GM12878 (cell line): ENCODE measurements at regions not wholly inside any gene's neighbourhood (a gene's known extent, or its start where the extent isn't known, plus 50 kb on each side); places are given as distances from the start of the nearest gene placed in this dataset.
"Not testable (repeated sequence)": the region's sequence is repeated elsewhere in the genome, so short reads cannot be mapped to it uniquely, and the experiment has no call there.

Experiments
- ATAC-seq: fragments of 200-7000 bp; cut with Tn5 transposase; 3 replicates; pipeline ENCODE4 v1.9.1; 2020; ENCODE audit warnings: mild to moderate bottlenecking, moderate library complexity
- BruUV-seq: library from RNA; stranded (reverse); fragments of 400-500 nt; replicated peaks from 2 replicates; lab custom pipeline; 2021; lab: Mats Ljungman, UMichigan
- CTCF ChIA-PET: fragments of 300-600 bp; sonication (Branson Sonifier 250); formaldehyde crosslinking; extraction: SDS; loops from one replicate; lab custom pipeline; 2021; ENCODE audit warnings: inconsistent platforms; lab: Yijun Ruan, JAX
- POLR2A ChIA-PET: fragments of 350-600 bp; formaldehyde crosslinking; extraction: SDS; loops from one replicate; lab custom pipeline; 2021; ENCODE audit warnings: inconsistent platforms; lab: Charles Lee
- RAD21 ChIA-PET: fragments of 300-600 bp; sonication (Branson Sonifier 250); formaldehyde crosslinking; loops from one replicate; lab custom pipeline; 2023; ENCODE audit warnings: antibody characterized with exemption; ENCODE audit not compliant: unreplicated experiment; lab: Charles Lee
- SMC1A ChIA-PET: fragments of 300-600 bp; sonication (Branson Sonifier 250); formaldehyde crosslinking; loops from one replicate; lab custom pipeline; 2023; ENCODE audit not compliant: unreplicated experiment, uncharacterized antibody; lab: Charles Lee
- DNase-seq: peaks from one replicate; pipeline ENCODE4 v3.0.0-alpha.2; 2011; ENCODE audit warnings: low read depth, low spot score
- FAIRE-seq: peaks from 3 replicates; lab custom pipeline; 2011; peaks lifted over from hg19 to GRCh38; lab: Jason Lieb, UNC
- H2AFZ ChIP-seq: 2 replicates; pipeline ENCODE4 v1.6.0; 2011; ENCODE audit warnings: low read depth, low read length, control low read depth; ENCODE audit not compliant: control insufficient read depth
- H3K27ac ChIP-seq: 2 replicates; pipeline ENCODE4 v1.5.1; 2011; ENCODE audit warnings: control low read depth; ENCODE audit not compliant: control insufficient read depth, insufficient read depth
- H3K27me3 ChIP-seq, 2 experiments: replicated peaks in 1 of 2; 2 replicates each; pipeline versions ENCODE4 v1.6.0 to v1.6.1; 2011; ENCODE audit warnings: low read length in 1 of 2; ENCODE audit not compliant: control insufficient read depth in 2 of 2, insufficient read depth in 2 of 2
- H3K36me3 ChIP-seq, 2 experiments: 2 replicates each; pipeline ENCODE4 v1.5.1; 2011; ENCODE audit warnings: low read length in 1 of 2; ENCODE audit not compliant: control insufficient read depth in 2 of 2, insufficient read depth in 2 of 2
- H3K4me1 ChIP-seq: 2 replicates; pipeline ENCODE4 v1.6.1; 2011; ENCODE audit warnings: mild to moderate bottlenecking, low read length, moderate library complexity, mixed read lengths; ENCODE audit not compliant: control insufficient read depth, insufficient read depth
- H3K4me2 ChIP-seq: 2 replicates; pipeline ENCODE4 v1.6.0; 2011; ENCODE audit warnings: control low read depth; ENCODE audit not compliant: control insufficient read depth, insufficient read depth
- H3K4me3 ChIP-seq: fragments of 200-600 bp; sonication (generic); 2 replicates; pipeline ENCODE4 v1.5.1; 2016
- H3K79me2 ChIP-seq: 2 replicates; pipeline ENCODE4 v1.6.0; 2011; ENCODE audit warnings: low read length; ENCODE audit not compliant: control insufficient read depth, insufficient read depth
- H3K9ac ChIP-seq: 2 replicates; pipeline ENCODE4 v1.8.0; 2011; ENCODE audit warnings: low read length, control low read depth, mixed read lengths; ENCODE audit not compliant: control insufficient read depth, insufficient read depth
- H3K9me3 ChIP-seq: replicated peaks from 3 replicates; pipeline ENCODE4 v1.5.1; 2011; ENCODE audit warnings: mild to moderate bottlenecking, low read length; ENCODE audit not compliant: control insufficient read depth, insufficient read depth
- H4K20me1 ChIP-seq: 2 replicates; pipeline ENCODE4 v1.6.0; 2011; ENCODE audit not compliant: control insufficient read depth, insufficient read depth
- ATF7 ChIP-seq: fragments of 450-650 bp; IDR thresholded peaks from 2 replicates; pipeline ENCODE4 v1.6.1; 2016; ENCODE audit warnings: low read depth, mild to moderate bottlenecking
- BACH1 ChIP-seq: fragments of 450-650 bp; IDR thresholded peaks from 2 replicates; pipeline ENCODE4 v1.6.1; 2017; ENCODE audit warnings: mild to moderate bottlenecking, borderline replicate concordance
- EED ChIP-seq: sonication (generic); IDR thresholded peaks from 2 replicates; pipeline ENCODE4 v1.6.1; 2016; ENCODE audit warnings: antibody characterized with exemption, low read depth
- ETV6 ChIP-seq, 2 experiments: fragments of 450-650 bp in 1 of 2; IDR thresholded peaks in 1 of 2; conservative IDR thresholded peaks in 1 of 2; 2 replicates each; pipeline ENCODE4 v1.6.1; 2014; ENCODE audit warnings: antibody characterized with exemption in 1 of 2, borderline replicate concordance in 1 of 2, low read depth in 1 of 2, mild to moderate bottlenecking in 1 of 2, moderate library complexity in 1 of 2
- HDAC2 ChIP-seq: fragments of 200-600 bp; sonication (generic); IDR thresholded peaks from 2 replicates; pipeline ENCODE4 v1.6.1; 2017
- HDGF ChIP-seq: fragments of 450-650 bp; IDR thresholded peaks from 2 replicates; pipeline ENCODE4 v1.6.1; 2016; ENCODE audit warnings: antibody characterized with exemption
- JUNB ChIP-seq: IDR thresholded peaks from 2 replicates; pipeline ENCODE4 v1.6.1; 2016; ENCODE audit warnings: antibody characterized with exemption, mild to moderate bottlenecking
- JUND ChIP-seq: IDR thresholded peaks from 2 replicates; pipeline ENCODE4 v1.6.1; 2012; ENCODE audit warnings: low read depth, mild to moderate bottlenecking, low read length, improper control_type of control experiment, moderate library complexity
- KAT2A ChIP-seq: conservative IDR thresholded peaks from 2 replicates; pipeline ENCODE4 v1.6.1; 2011; ENCODE audit warnings: low read depth, low read length; ENCODE audit not compliant: control insufficient read depth
- MTA2 ChIP-seq: fragments of 450-650 bp; IDR thresholded peaks from 2 replicates; pipeline ENCODE4 v1.6.1; 2016; ENCODE audit warnings: low read depth, mild to moderate bottlenecking, moderate library complexity
- POLR2AphosphoS2 ChIP-seq: IDR thresholded peaks from 2 replicates; pipeline ENCODE4 v1.6.1; 2011; ENCODE audit warnings: low read depth, mild to moderate bottlenecking, low read length, improper control_type of control experiment, moderate library complexity
- TAF1 ChIP-seq: IDR thresholded peaks from 2 replicates; pipeline ENCODE4 v1.6.1; 2011; ENCODE audit warnings: mild to moderate bottlenecking, low read depth, low read length, borderline replicate concordance
- WRNIP1 ChIP-seq: IDR thresholded peaks from 2 replicates; pipeline ENCODE4 v1.6.1; 2011; ENCODE audit warnings: low read depth, low read length, improper control_type of control experiment, borderline replicate concordance
- YY1 ChIP-seq: IDR thresholded peaks from 2 replicates; pipeline ENCODE4 v1.6.1; 2011; ENCODE audit warnings: low read depth, mild to moderate bottlenecking, low read length
- ZNF207 ChIP-seq: fragments of 450-650 bp; IDR thresholded peaks from 2 replicates; pipeline ENCODE4 v1.6.1; 2014; ENCODE audit warnings: antibody characterized with exemption, mild to moderate bottlenecking, borderline replicate concordance
- WGBS: methylation state at CpG from one replicate; pipeline ENCODE4 v1.1.6; 2016; ENCODE audit warnings: low lambda C conversion rate; ENCODE audit not compliant: insufficient replicate concordance, insufficient coverage; ENCODE audit errors: missing lambda C conversion rate; 5-methylcytosine and 5-hydroxymethylcytosine counted together
- in situ Hi-C: fragments of 300-500 bp; cut with MboI; formaldehyde crosslinking; loops from 9 replicates; pipeline ENCODE4 v1.14.3; 2018; ENCODE audit warnings: mixed read lengths
- intact Hi-C: fragments of 100-400 bp; cut with micrococcal nuclease; formaldehyde crosslinking; loops from one replicate; pipeline ENCODE4 v1.14.2; 2022; ENCODE audit not compliant: unreplicated experiment

GRCh38 chr22:48297296-48297695 is 1530.4 kb downstream of the BRD1 start (continued):
- no peak for TF ChIP-seq BACH1
- no peak for TF ChIP-seq WRNIP1
- no peak for TF ChIP-seq MTA2
- TF ChIP-seq KAT2A: no peak

GRCh38 chr22:48289954-48290353 is 1527.5 kb downstream of the TBC1D22A start:
- FAIRE-seq: not testable (repeated sequence)

DNA sequence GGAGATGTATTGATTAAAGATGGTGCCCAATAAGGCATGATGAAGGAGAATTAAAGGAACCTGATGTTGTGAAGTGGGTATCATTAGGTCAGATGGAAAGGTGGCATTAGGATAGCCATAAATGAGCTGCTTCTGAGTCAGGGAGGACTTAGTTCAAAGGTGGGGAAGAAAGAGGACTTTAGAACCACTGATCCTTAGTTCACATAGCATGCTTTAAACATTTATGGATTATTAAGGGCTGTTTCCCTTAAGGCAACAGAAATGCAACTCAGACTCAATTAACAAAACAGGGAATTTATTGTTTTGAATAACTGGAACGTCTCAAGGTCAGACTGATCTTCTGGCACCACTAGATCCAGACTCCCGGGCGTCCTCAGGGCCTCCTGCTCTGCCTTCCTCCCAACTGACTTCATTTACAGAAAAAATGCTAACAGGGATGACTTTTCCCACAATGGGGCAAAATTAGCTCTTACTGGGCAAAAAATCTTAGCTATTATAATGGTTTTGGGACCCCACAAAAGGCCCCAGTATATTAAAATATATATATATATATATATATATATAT is 1526.0 kb downstream of the TBC1D22A start:
- ChIA-PET POLR2A (no interaction called here), SMC1A (no interaction called here), RAD21 (no interaction called here), CTCF (no interaction called here)
- WGBS: 49% methylated on average over 3 of the region's 3 CpGs
- H3K79me2 ChIP-seq: no peaks in the 10 kb centered on the region
- ATAC-seq (no peak), FAIRE-seq (no peak), DNase-seq (no peak)
- H2AFZ ChIP-seq: no peak overlapping the region
- no peaks in the 10 kb centered on the region for H4K20me1 ChIP-seq
- no peak overlapping the region for H3K27ac ChIP-seq
- no peaks in the 10 kb centered on the region for H3K36me3 ChIP-seq
- no peaks in the 10 kb centered on the region for H3K4me1 ChIP-seq
- intact Hi-C loops: no loop called here
- no peak for TF ChIP-seq WRNIP1
- no peak for TF ChIP-seq POLR2AphosphoS2
- no peak for TF ChIP-seq YY1
- no peak for TF ChIP-seq JUND
- no peak for TF ChIP-seq HDAC2
- TF ChIP-seq ATF7: no peak
- TF ChIP-seq TAF1: no peak
- TF ChIP-seq EED: no peak
- no peak for TF ChIP-seq ETV6 (conservative IDR thresholded peaks at IDR 0.05 in 1 of 2, IDR thresholded peaks at IDR 0.05 in 1 of 2; ENCODE audit: borderline replicate concordance in 1 of 2, low read depth in 1 of 2)
- TF ChIP-seq HDGF: no peak
- no peak for TF ChIP-seq ZNF207
- TF ChIP-seq JUNB: no peak
- H3K9me3 ChIP-seq: no peaks in the 10 kb centered on the region
- BruUV-seq: no TSS peak
- H3K4me3 ChIP-seq: no peak overlapping the region
- no peak overlapping the region for H3K4me2 ChIP-seq
- no peaks in the 10 kb centered on the region for H3K27me3 ChIP-seq
- in situ Hi-C loops: no loop called here
- H3K9ac ChIP-seq: no peak overlapping the region

More at GRCh38 chr22:48289954-48290353, 1527.5 kb downstream of the TBC1D22A start:
- H3K27me3 ChIP-seq, H3K4me2 ChIP-seq, H3K4me1 ChIP-seq, H3K9me3 ChIP-seq, ATAC-seq, RAD21 ChIA-PET, H4K20me1 ChIP-seq, H2AFZ ChIP-seq, DNase-seq, H3K9ac ChIP-seq, H3K79me2 ChIP-seq, H3K36me3 ChIP-seq, CTCF ChIA-PET, in situ Hi-C loops, H3K4me3 ChIP-seq, BruUV-seq, SMC1A ChIA-PET, intact Hi-C loops, H3K27ac ChIP-seq: not testable (repeated sequence)
- POLR2A ChIA-PET: interaction anchor here (0.5 kb wide), 1 partner anchor 100 kb away, joined by 3 read pairs; no protein-coding TSS in a partner anchor
- 8% methylated on average over 2 of the region's 2 CpGs for WGBS
